NB4 (cell line): ENCODE measurements at regions not wholly inside any gene's neighbourhood (a gene's known extent, or its start where the extent isn't known, plus 50 kb on each side); places are given as distances from the start of the nearest gene placed in this dataset.

ENCODE experiments used
- CTCF ChIP-seq: IDR thresholded peaks from one replicate; pipeline ENCODE4 v1.5.1; 2012; ENCODE audit warnings: low read depth, low read length
- MAX ChIP-seq: IDR thresholded peaks from 2 replicates; pipeline ENCODE4 v1.6.1; 2011; ENCODE audit warnings: low read depth, low read length
- POLR2A ChIP-seq: IDR thresholded peaks from 2 replicates; pipeline ENCODE4 v1.6.1; 2011; ENCODE audit warnings: mild to moderate bottlenecking; ENCODE audit not compliant: insufficient read length; ENCODE audit errors: extremely low read depth

GRCh38 chr11:130995266-130995665 lies 79.0 kb upstream of the SNX19 start:
- TF ChIP-seq CTCF (no peak), MAX (no peak), POLR2A (no peak)
